HUDEP-2 (cell line): ENCODE measurements at regions not wholly inside any gene's neighbourhood (a gene's known extent, or its start where the extent isn't known, plus 50 kb on each side); places are given as distances from the start of the nearest gene placed in this dataset.

Source experiments
- DNase-seq, 76 experiments: peaks; one replicate each; lab custom pipeline; 2025; ENCODE audit not compliant: unreplicated experiment in 76 of 76; lab: John Stamatoyannopoulos, UW

GRCh38 chr5:74209571-74209970 lies 431.0 kb downstream of the ENC1 start:
- DNase-seq = no peak

- DNase-seq = peak in 1 of 76 experiments; percentile 3
These were observed 433.7 kb downstream of the ENC1 start for GRCh38 chr5:74206579-74207550.

- DNase-seq = no peak
These were observed 434.6 kb downstream of the ENC1 start for GRCh38 chr5:74205767-74206578.

GRCh38 chr5:74201334-74202081 lies 439.0 kb downstream of the ENC1 start:
- DNase-seq = peak in 1 of 76 experiments; percentile 1

- no peak for DNase-seq
These were observed 440.0 kb downstream of the ENC1 start for GRCh38 chr5:74200560-74200959.

- no peak for DNase-seq
These were observed 440.9 kb downstream of the ENC1 start for GRCh38 chr5:74199436-74200210.

- DNase-seq = no peak
These were observed 441.5 kb downstream of the ENC1 start for GRCh38 chr5:74199005-74199404.

- no peak for DNase-seq
These were observed 442.4 kb downstream of the ENC1 start for GRCh38 chr5:74198156-74198555.

GRCh38 chr5:74196233-74196632 lies 444.3 kb downstream of the ENC1 start:
- no peak for DNase-seq

GRCh38 chr5:74194196-74194595 lies 446.3 kb downstream of the ENC1 start:
- no peak for DNase-seq

GRCh38 chr5:74192606-74193299 lies 447.8 kb downstream of the ENC1 start:
- no peak for DNase-seq

- DNase-seq = no peak
These were observed 452.0 kb downstream of the ENC1 start for GRCh38 chr5:74188351-74189105.

- DNase-seq = no peak
These were observed 452.8 kb downstream of the ENC1 start for GRCh38 chr5:74187757-74188156.

- DNase-seq = no peak
These were observed 453.9 kb downstream of the ENC1 start for GRCh38 chr5:74186356-74187315.

- DNase-seq = no peak
These were observed 454.9 kb downstream of the ENC1 start for GRCh38 chr5:74185599-74185998.

- no peak for DNase-seq
These were observed 455.9 kb downstream of the ENC1 start for GRCh38 chr5:74184649-74185048.

- no peak for DNase-seq
These were observed 457.5 kb downstream of the ENC1 start for GRCh38 chr5:74183041-74183440.

- DNase-seq = peak in 1 of 76 experiments; percentile 2
These were observed 457.9 kb downstream of the ENC1 start for GRCh38 chr5:74182603-74183002.
